Bronchial epithelial cell (primary cell): ENCODE measurements at regions not wholly inside any gene's neighbourhood (a gene's known extent, or its start where the extent isn't known, plus 50 kb on each side); places are given as distances from the start of the nearest gene placed in this dataset.

ENCODE experiments used
- DNase-seq: peaks from one replicate; pipeline ENCODE4 v3.0.0-alpha.2; 2010; ENCODE audit warnings: low read depth
- FAIRE-seq: peaks from 2 replicates; lab custom pipeline; 2011; peaks lifted over from hg19 to GRCh38; lab: Jason Lieb, UNC
- H3K27me3 ChIP-seq: 2 replicates; pipeline ENCODE4 v1.5.1; 2011; ENCODE audit warnings: low read length; ENCODE audit not compliant: control insufficient read depth, insufficient read depth
- H3K36me3 ChIP-seq: 2 replicates; pipeline ENCODE4 v1.5.1; 2011; ENCODE audit warnings: low read length; ENCODE audit not compliant: control insufficient read depth, insufficient read depth
- H3K4me3 ChIP-seq: 2 replicates; pipeline ENCODE4 v1.5.1; 2011; ENCODE audit warnings: mild to moderate bottlenecking, low read depth, low read length, control low read depth
- CTCF ChIP-seq: IDR thresholded peaks from 2 replicates; pipeline ENCODE4 v1.5.1; 2011; ENCODE audit warnings: mild to moderate bottlenecking, moderate library complexity, low read length, control low read depth, inconsistent platforms; ENCODE audit not compliant: insufficient read depth, severe bottlenecking

GRCh38 chr12:22880807-22881206, 255.8 kb downstream of the ETNK1 start:
- Histone ChIP-seq H3K36me3 (no peaks in the 10 kb centered on the region), H3K27me3 (no peaks in the 10 kb centered on the region), H3K4me3 (no peak overlapping the region)
- FAIRE-seq (no peak), DNase-seq (no peak)
- TF ChIP-seq CTCF = no peak

- DNase-seq = no peak
- FAIRE-seq = no peak
- H3K27me3 ChIP-seq = no peaks in the 10 kb centered on the region
- no peaks in the 10 kb centered on the region for H3K36me3 ChIP-seq
- TF ChIP-seq CTCF = no peak
- H3K4me3 ChIP-seq = no peak overlapping the region
These were observed 257.0 kb downstream of the ETNK1 start for GRCh38 chr12:22881878-22882385.

- H3K36me3 ChIP-seq = no peaks in the 10 kb centered on the region
- H3K27me3 ChIP-seq = no peaks in the 10 kb centered on the region
- TF ChIP-seq CTCF = no peak
- DNase-seq (no peak), FAIRE-seq (no peak)
- no peak overlapping the region for H3K4me3 ChIP-seq
These were observed 257.6 kb downstream of the ETNK1 start for GRCh38 chr12:22882559-22882958.

- no peaks in the 10 kb centered on the region for H3K36me3 ChIP-seq
- DNase-seq (no peak), FAIRE-seq (no peak)
- H3K4me3 ChIP-seq = no peak overlapping the region
- no peaks in the 10 kb centered on the region for H3K27me3 ChIP-seq
- TF ChIP-seq CTCF = no peak
These were observed 268.9 kb downstream of the ETNK1 start for GRCh38 chr12:22893878-22894277.

GRCh38 chr12:22899184-22899583, 274.2 kb downstream of the ETNK1 start:
- H3K27me3 ChIP-seq = no peaks in the 10 kb centered on the region
- no peaks in the 10 kb centered on the region for H3K36me3 ChIP-seq
- DNase-seq = peak; percentile 78
- no peak overlapping the region for H3K4me3 ChIP-seq
- FAIRE-seq = no peak
- no peak for TF ChIP-seq CTCF

GRCh38 chr12:22900401-22900800, 275.4 kb downstream of the ETNK1 start:
- no peak for FAIRE-seq
- DNase-seq = peak; percentile 55
- no peaks in the 10 kb centered on the region for H3K27me3 ChIP-seq
- TF ChIP-seq CTCF = no peak
- no peaks in the 10 kb centered on the region for H3K36me3 ChIP-seq
- H3K4me3 ChIP-seq = no peak overlapping the region
